Left colon (tissue), 2 donors: ENCODE measurements at regions not wholly inside any gene's neighbourhood (a gene's known extent, or its start where the extent isn't known, plus 50 kb on each side); places are given as distances from the start of the nearest gene placed in this dataset.
A peak's percentile ranks its signal among the peaks of the same experiment; 100 is the strongest.

ENCODE experiments used
- ATAC-seq: fragments of 200-7000 bp; cut with Tn5 transposase; one replicate; pipeline ENCODE4 v1.9.1; 2020; ENCODE audit warnings: mild to moderate bottlenecking, moderate library complexity
- DNase-seq, 2 donors: peaks; one replicate each; pipeline ENCODE4 v3.0.0-alpha.2; 2020
- intact Hi-C, 2 donors: fragments of 100-400 bp; cut with DNase I in 1 of 2; cut with micrococcal nuclease in 1 of 2; formaldehyde crosslinking; loops; one replicate each; pipeline versions ENCODE4 v1.11.2 to v1.14.0; 2022; cut with DNase I, micrococcal nuclease
- donor health status: DM: no; HTN: no; CAD: no.
- donor health status: DM: yes; HTN: yes; CAD: no.

- no peak for DNase-seq
- intact Hi-C loops: no loop called here
- no peak for ATAC-seq
These were observed 1244.5 kb downstream of the OTOL1 start for GRCh38 chr3:162740941-162741596.

- ATAC-seq (no peak), DNase-seq (no peak)
- intact Hi-C loops: no loop called here
These were observed 1245.6 kb downstream of the OTOL1 start for GRCh38 chr3:162742159-162742717.

GRCh38 chr3:162743091-162743490 is 1246.5 kb downstream of the OTOL1 start:
- intact Hi-C loops: no loop called here

GRCh38 chr3:162760789-162761188 is 1264.2 kb downstream of the OTOL1 start:
- no peak for DNase-seq
- intact Hi-C loops: no loop called here
- ATAC-seq: no peak

More at GRCh38 chr3:162743091-162743490, 1246.5 kb downstream of the OTOL1 start:
- DNase-seq: no peak
- no peak for ATAC-seq

GRCh38 chr3:162764051-162764807 is 1267.6 kb downstream of the OTOL1 start:
- intact Hi-C loops: no loop called here
- no peak for DNase-seq

GRCh38 chr3:162764808-162765071 is 1268.1 kb downstream of the OTOL1 start:
- intact Hi-C loops: no loop called here
- ATAC-seq (no peak), DNase-seq (no peak)

More at GRCh38 chr3:162764051-162764807, 1267.6 kb downstream of the OTOL1 start:
- ATAC-seq: no peak

- ATAC-seq: no peak
- intact Hi-C loops: no loop called here
- no peak for DNase-seq
These were observed 1268.9 kb downstream of the OTOL1 start for GRCh38 chr3:162765524-162765923.

GRCh38 chr3:162769564-162769963 is 1273.0 kb downstream of the OTOL1 start:
- intact Hi-C loops: no loop called here
- DNase-seq (no peak), ATAC-seq (no peak)

GRCh38 chr3:162770551-162770950 is 1273.9 kb downstream of the OTOL1 start:
- ATAC-seq (no peak), DNase-seq (no peak)
- intact Hi-C loops: no loop called here

- intact Hi-C loops: no loop called here
- DNase-seq (no peak), ATAC-seq (no peak)
These were observed 1278.0 kb downstream of the OTOL1 start for GRCh38 chr3:162774613-162775100.

- no peak for ATAC-seq
- intact Hi-C loops: no loop called here
These were observed 1279.5 kb downstream of the OTOL1 start for GRCh38 chr3:162776148-162776547.

GRCh38 chr3:162777118-162777517 is 1280.5 kb downstream of the OTOL1 start:
- ATAC-seq: no peak
- no peak for DNase-seq
- intact Hi-C loops: no loop called here

More at GRCh38 chr3:162776148-162776547, 1279.5 kb downstream of the OTOL1 start:
- DNase-seq: no peak

GRCh38 chr3:162780313-162780712 is 1283.7 kb downstream of the OTOL1 start:
- ATAC-seq (no peak), DNase-seq (no peak)
- intact Hi-C loops: no loop called here

GRCh38 chr3:162799910-162800309 is 1303.3 kb downstream of the OTOL1 start:
- no peak for ATAC-seq
- intact Hi-C loops: no loop called here
- no peak for DNase-seq

GRCh38 chr3:162802228-162802965 is 1305.8 kb downstream of the OTOL1 start:
- no peak for DNase-seq
- ATAC-seq: no peak
- intact Hi-C loops: no loop called here

- DNase-seq (no peak), ATAC-seq (no peak)
- intact Hi-C loops: no loop called here
These were observed 1314.2 kb downstream of the OTOL1 start for GRCh38 chr3:162810776-162811175.

- ATAC-seq: peak; percentile 89
- peak in 1 of 2 donors; percentile 6 for DNase-seq
- intact Hi-C loops: no loop called here
These were observed 1346.1 kb downstream of the OTOL1 start for GRCh38 chr3:162842549-162843216.

GRCh38 chr3:162845918-162846317 is 1349.3 kb downstream of the OTOL1 start:
- DNase-seq: no peak
- ATAC-seq: peak; percentile 55
- intact Hi-C loops: no loop called here

- intact Hi-C loops: no loop called here
- ATAC-seq (no peak), DNase-seq (no peak)
These were observed 1350.9 kb downstream of the OTOL1 start for GRCh38 chr3:162847511-162847910.
